Trophoblast cell (in vitro differentiated cells and primary cell): ENCODE measurements at regions not wholly inside any gene's neighbourhood (a gene's known extent, or its start where the extent isn't known, plus 50 kb on each side); places are given as distances from the start of the nearest gene placed in this dataset.

ENCODE experiments used
- DNase-seq, 2 donors: peaks; one replicate each; pipeline ENCODE4 v3.0.0-alpha.2; 2016
- H2AFZ ChIP-seq: 2 replicates; pipeline ENCODE4 v1.6.1; 2013; ENCODE audit warnings: low read length, moderate library complexity, mild to moderate bottlenecking; ENCODE audit not compliant: insufficient read depth, poor library complexity
- H2AK5ac ChIP-seq: 2 replicates; pipeline ENCODE4 v1.6.1; 2013; ENCODE audit warnings: mild to moderate bottlenecking, low read length
- H2BK120ac ChIP-seq: 2 replicates; pipeline ENCODE4 v1.6.1; 2013; ENCODE audit warnings: low read length, mild to moderate bottlenecking, moderate library complexity; ENCODE audit not compliant: insufficient read depth, poor library complexity
- H2BK12ac ChIP-seq: 2 replicates; pipeline ENCODE4 v1.6.1; 2013; ENCODE audit warnings: mild to moderate bottlenecking, low read length, moderate library complexity
- H2BK5ac ChIP-seq: 2 replicates; pipeline ENCODE4 v1.6.1; 2013; ENCODE audit warnings: low read length, low read depth, moderate library complexity, mild to moderate bottlenecking; ENCODE audit not compliant: poor library complexity
- H3K14ac ChIP-seq: 2 replicates; pipeline ENCODE4 v1.6.1; 2013; ENCODE audit warnings: mild to moderate bottlenecking, low read length
- H3K18ac ChIP-seq: 2 replicates; pipeline ENCODE4 v1.6.1; 2013; ENCODE audit warnings: mild to moderate bottlenecking, low read length
- H3K23ac ChIP-seq: 2 replicates; pipeline ENCODE4 v1.6.1; 2013; ENCODE audit warnings: low read length
- H3K27ac ChIP-seq: 2 replicates; pipeline ENCODE4 v1.5.1; 2013; ENCODE audit warnings: low read depth, mild to moderate bottlenecking, inconsistent platforms, low read length, moderate library complexity
- H3K27me3 ChIP-seq: 2 replicates; pipeline ENCODE4 v1.6.1; 2013; ENCODE audit warnings: inconsistent platforms, mild to moderate bottlenecking, low read length, moderate library complexity; ENCODE audit not compliant: insufficient read depth
- H3K36me3 ChIP-seq, 2 experiments: 1 replicate in 1 of 2; 2 replicates in 1 of 2; pipeline ENCODE4 v1.6.1; 2013; ENCODE audit warnings: low read length in 2 of 2, mild to moderate bottlenecking in 2 of 2, moderate library complexity in 1 of 2; ENCODE audit not compliant: insufficient read depth in 2 of 2, control insufficient read depth in 1 of 2
- H3K4ac ChIP-seq: 2 replicates; pipeline ENCODE4 v1.6.1; 2013; ENCODE audit warnings: low read depth, mild to moderate bottlenecking, low read length, moderate library complexity
- H3K4me1 ChIP-seq, 2 experiments: 1 replicate in 1 of 2; 2 replicates in 1 of 2; pipeline ENCODE4 v1.6.1; 2013; ENCODE audit warnings: low read length in 2 of 2, mild to moderate bottlenecking in 2 of 2, moderate library complexity in 1 of 2; ENCODE audit not compliant: insufficient read depth in 2 of 2, control insufficient read depth in 1 of 2
- H3K4me2 ChIP-seq: 2 replicates; pipeline ENCODE4 v1.6.1; 2013; ENCODE audit warnings: inconsistent platforms, mild to moderate bottlenecking, low read length, moderate library complexity
- H3K4me3 ChIP-seq: 2 replicates; pipeline ENCODE4 v1.5.1; 2013; ENCODE audit warnings: mild to moderate bottlenecking, low read depth, low read length, inconsistent platforms
- H3K79me1 ChIP-seq: one replicate; pipeline ENCODE4 v1.6.1; 2013; ENCODE audit warnings: low read length
- H3K79me2 ChIP-seq: 2 replicates; pipeline ENCODE4 v1.6.1; 2013; ENCODE audit warnings: low read length, mild to moderate bottlenecking; ENCODE audit not compliant: control insufficient read depth, insufficient read depth, poor library complexity
- H3K9ac ChIP-seq: 2 replicates; pipeline ENCODE4 v1.6.1; 2013; ENCODE audit warnings: mild to moderate bottlenecking, low read length
- H3K9me3 ChIP-seq: 2 replicates; pipeline ENCODE4 v1.6.1; 2013; ENCODE audit warnings: low read depth, mild to moderate bottlenecking, control low read depth, inconsistent platforms, low read length; ENCODE audit not compliant: insufficient read depth
- H4K12ac ChIP-seq: 2 replicates; pipeline ENCODE4 v1.6.1; 2013; ENCODE audit warnings: low read depth, mild to moderate bottlenecking, low read length, moderate library complexity
- H4K8ac ChIP-seq: 2 replicates; pipeline ENCODE4 v1.6.1; 2013; ENCODE audit warnings: low read depth, mild to moderate bottlenecking, low read length, moderate library complexity
- H4K91ac ChIP-seq: one replicate; pipeline ENCODE4 v1.6.1; 2013; ENCODE audit warnings: low read depth, mild to moderate bottlenecking, low read length, moderate library complexity
- WGBS: extraction: QIAGEN DNeasy Blood & Tissue Kit; methylation state at CpG from one replicate; pipeline ENCODE4 v1.1.7; 2013; ENCODE audit warnings: missing lambda C conversion rate; ENCODE audit not compliant: insufficient read length, insufficient coverage; ENCODE audit errors: extremely low coverage; 5-methylcytosine and 5-hydroxymethylcytosine counted together

GRCh38 chr6:15061908-15062515 is 183.9 kb upstream of the JARID2 start:
- H3K14ac ChIP-seq: no peak overlapping the region
- H2BK12ac ChIP-seq: no peak overlapping the region
- H4K8ac ChIP-seq: no peak overlapping the region
- no peak overlapping the region for H3K4ac ChIP-seq
- H4K12ac ChIP-seq: no peak overlapping the region
- no peaks in the 10 kb centered on the region for H3K79me2 ChIP-seq
- H3K4me3 ChIP-seq: no peak overlapping the region
- no peak overlapping the region for H3K4me2 ChIP-seq
- H3K9ac ChIP-seq: no peak overlapping the region
- no peak overlapping the region for H2BK120ac ChIP-seq
- H3K4me1 ChIP-seq: peaks cover 2 to 3% of the 10 kb centered on the region in 2 experiments
- H3K18ac ChIP-seq: no peak overlapping the region
- peaks cover 2% of the 10 kb centered on the region for H3K79me1 ChIP-seq
- H2AK5ac ChIP-seq: no peak overlapping the region
- no peak overlapping the region for H2BK5ac ChIP-seq
- H4K91ac ChIP-seq: no peak overlapping the region
- H2AFZ ChIP-seq: no peak overlapping the region
- H3K27me3 ChIP-seq: no peaks in the 10 kb centered on the region
- no peak overlapping the region for H3K27ac ChIP-seq
- DNase-seq: no peak
- no peaks in the 10 kb centered on the region for H3K9me3 ChIP-seq
- no peaks in the 10 kb centered on the region for H3K36me3 ChIP-seq
- WGBS: no CpG with 5 or more reads among the region's 6 CpGs
- no peak overlapping the region for H3K23ac ChIP-seq

- Histone ChIP-seq H2BK120ac (no peak overlapping the region), H3K4me3 (no peak overlapping the region), H2BK12ac (no peak overlapping the region)
Observed at GRCh38 chr6:15062516-15063252, 183.2 kb upstream of the JARID2 start.

GRCh38 chr6:15063253-15063853 is 182.5 kb upstream of the JARID2 start:
- peak; percentile 75 to 77 for DNase-seq
- no peak overlapping the region for H2AK5ac ChIP-seq
- no peak overlapping the region for H4K91ac ChIP-seq
- H3K36me3 ChIP-seq: no peaks in the 10 kb centered on the region
- H3K23ac ChIP-seq: no peak overlapping the region
- H3K79me2 ChIP-seq: no peaks in the 10 kb centered on the region
- no peak overlapping the region for H3K4me2 ChIP-seq
- H3K14ac ChIP-seq: no peak overlapping the region
- no peak overlapping the region for H2AFZ ChIP-seq
- H3K79me1 ChIP-seq: peaks cover 3% of the 10 kb centered on the region
- no peak overlapping the region for H2BK5ac ChIP-seq
- WGBS: no CpG with 5 or more reads among the region's 7 CpGs
- no peaks in the 10 kb centered on the region for H3K27me3 ChIP-seq
- no peak overlapping the region for H3K4ac ChIP-seq
- H4K8ac ChIP-seq: no peak overlapping the region
- no peak overlapping the region for H2BK12ac ChIP-seq
- H3K9me3 ChIP-seq: no peaks in the 10 kb centered on the region
- no peak overlapping the region for H3K4me3 ChIP-seq
- H2BK120ac ChIP-seq: no peak overlapping the region
- no peak overlapping the region for H3K27ac ChIP-seq
- H3K9ac ChIP-seq: no peak overlapping the region
- peaks cover 2 to 4% of the 10 kb centered on the region in 2 experiments for H3K4me1 ChIP-seq
- no peak overlapping the region for H3K18ac ChIP-seq
- no peak overlapping the region for H4K12ac ChIP-seq

More at GRCh38 chr6:15062516-15063252, 183.2 kb upstream of the JARID2 start:
- H3K27me3 ChIP-seq: no peaks in the 10 kb centered on the region
- H3K18ac ChIP-seq: no peak overlapping the region
- no peak overlapping the region for H3K4ac ChIP-seq
- no peaks in the 10 kb centered on the region for H3K36me3 ChIP-seq
- peak; percentile 98 to 99 for DNase-seq
- no peak overlapping the region for H2BK5ac ChIP-seq
- H2AK5ac ChIP-seq: no peak overlapping the region
- H4K8ac ChIP-seq: no peak overlapping the region
- no peak overlapping the region for H3K27ac ChIP-seq
- no peak overlapping the region for H3K14ac ChIP-seq
- H4K91ac ChIP-seq: no peak overlapping the region
- H3K9ac ChIP-seq: no peak overlapping the region
- no peak overlapping the region for H3K23ac ChIP-seq
- no peaks in the 10 kb centered on the region for H3K9me3 ChIP-seq
- no CpG with 5 or more reads among the region's 8 CpGs for WGBS
- H3K4me1 ChIP-seq: peaks cover 2 to 4% of the 10 kb centered on the region in 2 experiments
- no peaks in the 10 kb centered on the region for H3K79me2 ChIP-seq
- no peak overlapping the region for H2AFZ ChIP-seq
- no peak overlapping the region for H3K4me2 ChIP-seq
- peaks cover 2% of the 10 kb centered on the region for H3K79me1 ChIP-seq
- H4K12ac ChIP-seq: no peak overlapping the region

GRCh38 chr6:15065261-15065989 is 180.4 kb upstream of the JARID2 start:
- no CpG with 5 or more reads among the region's 4 CpGs for WGBS

More at GRCh38 chr6:15065261-15065989, 180.4 kb upstream of the JARID2 start:
- Histone ChIP-seq H2BK12ac (no peak overlapping the region), H3K4ac (no peak overlapping the region), H3K4me3 (no peak overlapping the region), H4K12ac (no peak overlapping the region), H3K4me2 (no peak overlapping the region), H2AK5ac (no peak overlapping the region), H3K36me3 (no peaks in the 10 kb centered on the region), H3K27ac (no peak overlapping the region), H4K8ac (no peak overlapping the region), H2AFZ (no peak overlapping the region), H3K27me3 (no peaks in the 10 kb centered on the region), H3K79me1 (peaks cover 3% of the 10 kb centered on the region), H4K91ac (no peak overlapping the region), H3K9ac (no peak overlapping the region), H3K23ac (no peak overlapping the region), H3K14ac (no peak overlapping the region), H2BK120ac (no peak overlapping the region), H2BK5ac (no peak overlapping the region), H3K9me3 (no peaks in the 10 kb centered on the region), H3K18ac (no peak overlapping the region), H3K4me1 (peaks cover 2 to 4% of the 10 kb centered on the region in 2 experiments), H3K79me2 (no peaks in the 10 kb centered on the region)
- no peak for DNase-seq
